Natural killer cell (primary cell): ENCODE measurements at regions not wholly inside any gene's neighbourhood (a gene's known extent, or its start where the extent isn't known, plus 50 kb on each side); places are given as distances from the start of the nearest gene placed in this dataset.

Source experiments
- ATAC-seq, 3 donors: fragments of 150-1000 bp in 2 of 3; fragments of 200-7000 bp in 1 of 3; cut with Tn5 transposase; 1 replicate in 1 of 3; 2 replicates in 2 of 3; pipeline ENCODE4 v1.10.0; 2021; ENCODE audit warnings: mild to moderate bottlenecking in 2 of 3, moderate library complexity in 2 of 3
- DNase-seq, 2 donors: peaks; one replicate each; pipeline versions ENCODE4 v3.0.0 to v3.0.0-alpha.2; 2013 to 2021; ENCODE audit warnings: mixed read lengths in 1 of 2
- H3K27ac ChIP-seq: one replicate; pipeline ENCODE4 v1.5.1; 2013; ENCODE audit warnings: mild to moderate bottlenecking, low read length
- H3K27me3 ChIP-seq: one replicate; pipeline ENCODE4 v1.6.1; 2013; ENCODE audit warnings: low read length; ENCODE audit not compliant: control insufficient read depth, insufficient read depth
- H3K36me3 ChIP-seq: one replicate; pipeline ENCODE4 v1.6.1; 2013; ENCODE audit warnings: low read length; ENCODE audit not compliant: control insufficient read depth, insufficient read depth
- H3K4me1 ChIP-seq: one replicate; pipeline ENCODE4 v1.6.1; 2013; ENCODE audit warnings: low read length; ENCODE audit not compliant: control insufficient read depth, insufficient read depth
- H3K4me3 ChIP-seq: one replicate; pipeline ENCODE4 v1.5.1; 2013; ENCODE audit warnings: low read length
- H3K9me3 ChIP-seq: one replicate; pipeline ENCODE4 v1.6.1; 2013; ENCODE audit warnings: low read length; ENCODE audit not compliant: control insufficient read depth, insufficient read depth
- H3K27ac Mint-ChIP-seq, 2 donors: one replicate each; pipeline ENCODE4 v1.8.0; 2022; ENCODE audit warnings: mild to moderate bottlenecking in 2 of 2, mixed read lengths in 2 of 2, moderate library complexity in 1 of 2
- H3K27me3 Mint-ChIP-seq, 2 donors: one replicate each; pipeline ENCODE4 v1.8.0; 2022; ENCODE audit warnings: low read depth in 2 of 2, mixed read lengths in 2 of 2
- H3K36me3 Mint-ChIP-seq: one replicate; pipeline ENCODE4 v1.8.0; 2022; ENCODE audit warnings: mixed read lengths
- H3K4me1 Mint-ChIP-seq, 2 donors: one replicate each; pipeline ENCODE4 v1.8.0; 2022; ENCODE audit warnings: mixed read lengths in 2 of 2
- H3K4me3 Mint-ChIP-seq: one replicate; pipeline ENCODE4 v1.8.0; 2022; ENCODE audit warnings: mild to moderate bottlenecking, moderate library complexity, mixed read lengths
- H3K9me3 Mint-ChIP-seq, 2 donors: one replicate each; pipeline ENCODE4 v1.8.0; 2022; ENCODE audit warnings: mixed read lengths in 2 of 2
- CTCF ChIP-seq: fragments of 200-600 bp; IDR thresholded peaks from one replicate; pipeline ENCODE4 v1.8.0; 2022; ENCODE audit warnings: antibody characterized with exemption
- WGBS: methylation state at CpG from one replicate; pipeline ENCODE4 v1.1.7; 2013; ENCODE audit warnings: missing lambda C conversion rate; ENCODE audit not compliant: insufficient coverage; 5-methylcytosine and 5-hydroxymethylcytosine counted together
- intact Hi-C: fragments of 100-400 bp; cut with micrococcal nuclease; formaldehyde crosslinking; loops from one replicate; pipeline ENCODE4 v1.14.2; 2022

GRCh38 chr10:6348096-6348874 is 145.6 kb downstream of the PFKFB3 start:
- no peak overlapping the region for H3K4me3 ChIP-seq
- H3K27me3 ChIP-seq, result no peaks in the 10 kb centered on the region
- intact Hi-C loops, result loop anchor here (2.0 kb wide), 1 partner anchor 77 kb away; no protein-coding TSS in a partner anchor
- Mint-ChIP-seq H3K27me3 (no peaks in the 10 kb centered on the region), H3K9me3 (peaks cover 0 to 3% of the 10 kb centered on the region in 2 donors), H3K4me3 (peak overlapping the region; percentile 84), H3K36me3 (no peaks in the 10 kb centered on the region), H3K4me1 (peaks cover 27 to 32% of the 10 kb centered on the region in 2 donors), H3K27ac (peak overlapping the region; percentile 92 to 93)
- 15% methylated on average over 15 of the region's 16 CpGs for WGBS
- ATAC-seq, result peak; percentile 88 to 92 (median 90)
- H3K9me3 ChIP-seq, result no peaks in the 10 kb centered on the region
- H3K36me3 ChIP-seq, result no peaks in the 10 kb centered on the region
- no peak for TF ChIP-seq CTCF
- peak; percentile 55 to 95 for DNase-seq
- peak overlapping the region; percentile 78 for H3K27ac ChIP-seq
- peaks cover 23% of the 10 kb centered on the region for H3K4me1 ChIP-seq

DNA sequence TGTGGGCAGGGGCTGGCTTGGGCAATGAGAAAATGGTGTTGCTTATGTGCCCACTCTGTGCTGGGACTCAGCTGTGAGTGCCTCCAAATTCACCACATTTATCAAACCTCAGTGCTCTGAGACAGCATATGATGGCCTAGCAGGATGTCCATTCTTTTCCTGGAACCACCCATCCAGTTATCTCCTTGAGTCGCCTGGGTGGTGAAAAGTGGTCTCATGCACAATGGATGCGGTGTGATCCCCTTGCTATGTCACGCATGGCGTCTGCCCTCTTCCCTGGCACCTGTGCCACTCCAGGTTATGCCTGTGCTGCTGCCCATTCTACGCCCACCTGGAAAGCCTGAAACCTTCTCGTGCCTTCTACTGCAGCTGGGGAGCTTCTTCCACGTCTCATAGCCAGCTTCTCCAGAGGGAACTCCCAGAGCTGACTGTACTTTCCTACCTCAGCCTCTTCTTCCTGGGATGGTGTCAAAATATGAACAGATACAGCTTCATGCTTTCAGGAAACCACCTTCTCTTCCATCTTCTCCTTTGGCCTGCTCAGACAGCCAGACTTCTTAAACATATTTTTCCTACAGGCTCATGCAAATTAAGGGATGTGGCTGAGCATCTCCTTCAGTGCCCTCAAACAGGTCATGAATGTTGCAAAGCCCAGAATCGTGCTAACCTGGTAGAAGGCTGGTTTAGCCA is 147.3 kb downstream of the PFKFB3 start:
- Mint-ChIP-seq H3K27me3 (no peaks in the 10 kb centered on the region), H3K4me1 (peaks cover 27 to 32% of the 10 kb centered on the region in 2 donors), H3K27ac (peak overlapping the region; percentile 5 to 58), H3K9me3 (peaks cover 0 to 3% of the 10 kb centered on the region in 2 donors), H3K36me3 (peaks cover 2% of the 10 kb centered on the region), H3K4me3 (peak overlapping the region; percentile 7)
- WGBS, result 98% methylated on average over 8 of the region's 8 CpGs
- Histone ChIP-seq H3K27me3 (no peaks in the 10 kb centered on the region), H3K9me3 (no peaks in the 10 kb centered on the region), H3K4me1 (peaks cover 23% of the 10 kb centered on the region), H3K36me3 (no peaks in the 10 kb centered on the region), H3K27ac (no peak overlapping the region), H3K4me3 (no peak overlapping the region)
- no peak for TF ChIP-seq CTCF
- intact Hi-C loops, result loop anchor here (2.0 kb wide), 1 partner anchor 79 kb away; no protein-coding TSS in a partner anchor
- no peak for DNase-seq
- ATAC-seq, result no peak

- ATAC-seq (no peak), DNase-seq (no peak)
- Mint-ChIP-seq H3K4me3 (no peak overlapping the region), H3K27ac (peak overlapping the region; percentile 5 to 58), H3K4me1 (peaks cover 27 to 32% of the 10 kb centered on the region in 2 donors), H3K9me3 (peaks cover 0 to 1% of the 10 kb centered on the region in 2 donors), H3K36me3 (peaks cover 8% of the 10 kb centered on the region), H3K27me3 (no peaks in the 10 kb centered on the region)
- no peaks in the 10 kb centered on the region for H3K27me3 ChIP-seq
- H3K27ac ChIP-seq, result no peak overlapping the region
- no peak overlapping the region for H3K4me3 ChIP-seq
- no peaks in the 10 kb centered on the region for H3K9me3 ChIP-seq
- WGBS, result 86% methylated on average over 3 of the region's 3 CpGs
- no peak for TF ChIP-seq CTCF
- intact Hi-C loops, result no loop called here
- H3K4me1 ChIP-seq, result peaks cover 23% of the 10 kb centered on the region
- no peaks in the 10 kb centered on the region for H3K36me3 ChIP-seq
Measured at GRCh38 chr10:6350609-6351008, 147.9 kb downstream of the PFKFB3 start.
